ENCODE measurements at regions not wholly inside any gene's neighbourhood (a gene's known extent, or its start where the extent isn't known, plus 50 kb on each side); places are given as distances from the start of the nearest gene placed in this dataset.

DNA sequence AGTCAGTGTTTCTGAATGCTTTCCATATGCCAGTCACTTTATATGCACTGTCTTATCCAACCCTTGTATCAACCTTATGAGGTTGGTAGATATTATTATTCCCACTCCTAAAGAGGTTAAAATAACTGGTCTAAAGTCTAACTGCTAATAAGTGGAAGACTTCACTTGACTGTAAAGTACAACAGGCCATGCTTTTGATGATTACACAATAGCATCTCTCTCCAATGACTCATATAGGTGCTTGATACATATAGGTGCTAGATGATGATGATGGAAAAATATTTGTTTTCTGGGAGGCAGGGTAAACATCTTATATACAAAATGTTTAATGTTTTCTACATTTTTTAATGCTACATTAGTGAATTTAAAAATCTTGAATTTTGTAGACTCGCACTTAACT is 75.9 kb upstream of the NR3C1 start:
- H2BK20ac ChIP-seq (ENCODE audit: low read depth, low read length, poor library complexity, severe bottlenecking): no peak overlapping the region
- no peak overlapping the region for H3K4me3 Mint-ChIP-seq
- no peak overlapping the region for H3K14ac ChIP-seq (ENCODE audit: insufficient read depth, low read length)

More for the DNA sequence above, 75.9 kb upstream of the NR3C1 start:
- H3K9me3 ChIP-seq (ENCODE audit: control insufficient read depth, low read depth, low read length): no peaks in the 10 kb centered on the region
- TF ChIP-seq, protein P1, sequence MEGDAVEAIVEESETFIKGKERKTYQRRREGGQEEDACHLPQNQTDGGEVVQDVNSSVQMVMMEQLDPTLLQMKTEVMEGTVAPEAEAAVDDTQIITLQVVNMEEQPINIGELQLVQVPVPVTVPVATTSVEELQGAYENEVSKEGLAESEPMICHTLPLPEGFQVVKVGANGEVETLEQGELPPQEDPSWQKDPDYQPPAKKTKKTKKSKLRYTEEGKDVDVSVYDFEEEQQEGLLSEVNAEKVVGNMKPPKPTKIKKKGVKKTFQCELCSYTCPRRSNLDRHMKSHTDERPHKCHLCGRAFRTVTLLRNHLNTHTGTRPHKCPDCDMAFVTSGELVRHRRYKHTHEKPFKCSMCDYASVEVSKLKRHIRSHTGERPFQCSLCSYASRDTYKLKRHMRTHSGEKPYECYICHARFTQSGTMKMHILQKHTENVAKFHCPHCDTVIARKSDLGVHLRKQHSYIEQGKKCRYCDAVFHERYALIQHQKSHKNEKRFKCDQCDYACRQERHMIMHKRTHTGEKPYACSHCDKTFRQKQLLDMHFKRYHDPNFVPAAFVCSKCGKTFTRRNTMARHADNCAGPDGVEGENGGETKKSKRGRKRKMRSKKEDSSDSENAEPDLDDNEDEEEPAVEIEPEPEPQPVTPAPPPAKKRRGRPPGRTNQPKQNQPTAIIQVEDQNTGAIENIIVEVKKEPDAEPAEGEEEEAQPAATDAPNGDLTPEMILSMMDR (conservative IDR thresholded peaks at IDR 0.05): no peak
- no peak overlapping the region for H4K8ac ChIP-seq (replicated peaks; ENCODE audit: insufficient read length, low read depth, low read length)
- H4K5ac ChIP-seq (ENCODE audit: insufficient read length, low read depth, low read length): no peak overlapping the region
- no peaks in the 10 kb centered on the region for H3K23me2 ChIP-seq (ENCODE audit: insufficient read length, low read depth, low read length, poor library complexity, severe bottlenecking)
- no peak overlapping the region for H3K56ac ChIP-seq (ENCODE audit: insufficient read length, low read depth, low read length)
- H3K79me1 ChIP-seq (ENCODE audit: insufficient read depth, low read depth, low read length, poor library complexity, severe bottlenecking): no peaks in the 10 kb centered on the region
- no peak overlapping the region for H4K91ac ChIP-seq (ENCODE audit: insufficient read length, low read depth, low read length)
- H3T11ph ChIP-seq (ENCODE audit: low read length): no peak overlapping the region
- H3K4me1 ChIP-seq (ENCODE audit: insufficient read depth, low read length): no peaks in the 10 kb centered on the region
- no peak for DNase-seq
- H3K4ac ChIP-seq (ENCODE audit: low read depth, low read length): no peak overlapping the region
- no peak overlapping the region for H3K18ac ChIP-seq (ENCODE audit: insufficient read length, low read depth, low read length)
- Mint-ChIP-seq H3K27ac (no peak overlapping the region), H3K9me3 (no peaks in the 10 kb centered on the region), H3K27me3 (ENCODE audit: low read depth) (no peaks in the 10 kb centered on the region), H3K36me3 (ENCODE audit: insufficient read depth in 1 of 3, low read depth in 3 of 3) (no peaks in the 10 kb centered on the region), H3K4me1 (no peaks in the 10 kb centered on the region)
- H3K27me3 ChIP-seq (ENCODE audit: insufficient read depth, low read length): no peaks in the 10 kb centered on the region
- no peak overlapping the region for H3K4me2 ChIP-seq (ENCODE audit: insufficient read depth, insufficient read length, low read length)
- H2AFZ ChIP-seq (ENCODE audit: low read length): no peak overlapping the region
- H3K9ac ChIP-seq (ENCODE audit: extremely low read depth, insufficient read length, low read length): no peak overlapping the region
- no peak overlapping the region for H2BK5ac ChIP-seq (ENCODE audit: insufficient read length, low read length)
- no peak overlapping the region for H2BK15ac ChIP-seq (ENCODE audit: low read depth, low read length)
- no peak overlapping the region for H3K23ac ChIP-seq (ENCODE audit: insufficient read length, low read depth, low read length)
- H3K27ac ChIP-seq (ENCODE audit: insufficient read length, low read depth, low read length): no peak overlapping the region
- H2BK120ac ChIP-seq (ENCODE audit: low read depth, low read length, poor library complexity, severe bottlenecking): no peak overlapping the region
- H2AK5ac ChIP-seq (ENCODE audit: insufficient read length, low read length): no peak overlapping the region
- no peaks in the 10 kb centered on the region for H3K79me2 ChIP-seq (ENCODE audit: insufficient read depth, low read length)
- H2BK12ac ChIP-seq (ENCODE audit: insufficient read length, low read depth, low read length): no peak overlapping the region
- no CpG with 5 or more reads among the region's 1 CpG for whole genome bisulfite sequencing (ENCODE audit: extremely low coverage, insufficient read length, low lambda C conversion rate)
- H4K20me1 ChIP-seq (ENCODE audit: control insufficient read depth, insufficient read depth, insufficient read length): no peaks in the 10 kb centered on the region

All from H9 (cell line).